ENCODE measurements at regions not wholly inside any gene's neighbourhood (a gene's known extent, or its start where the extent isn't known, plus 50 kb on each side); places are given as distances from the start of the nearest gene placed in this dataset.

- H3K36me3 ChIP-seq (replicated peaks), result no peaks in the 10 kb centered on the region
These were observed 827.5 kb downstream of the ADCYAP1 start for GRCh38 chr18:1732143-1732542.

GRCh38 chr18:1746131-1746530 is 825.2 kb downstream of the METTL4 start:
- no peak for TF ChIP-seq CTCF (IDR thresholded peaks at IDR 0.05; ENCODE audit: low read depth, low read length, missing control alignments)
- Histone ChIP-seq H3K4me3 (ENCODE audit: low read depth, low read length) (no peak overlapping the region), H3K27me3 (replicated peaks) (no peaks in the 10 kb centered on the region), H3K36me3 (replicated peaks) (no peaks in the 10 kb centered on the region), H3K27ac (no peak overlapping the region)
- in situ Hi-C loops (cut with HindIII; ENCODE audit: low pct_ligation_motif_present, low sequenced_read_pairs), result no loop called here
- no peak for DNase-seq

More at GRCh38 chr18:1732143-1732542, 827.5 kb downstream of the ADCYAP1 start:
- no peak overlapping the region for H3K27ac ChIP-seq
- no peak for DNase-seq
- in situ Hi-C loops (cut with HindIII; ENCODE audit: low pct_ligation_motif_present, low sequenced_read_pairs), result no loop called here
- TF ChIP-seq CTCF (IDR thresholded peaks at IDR 0.05; ENCODE audit: low read depth, low read length, missing control alignments), result no peak
- H3K27me3 ChIP-seq (replicated peaks), result no peaks in the 10 kb centered on the region
- H3K4me3 ChIP-seq (ENCODE audit: low read depth, low read length), result no peak overlapping the region

GRCh38 chr18:1751249-1751648 is 820.1 kb downstream of the METTL4 start:
- no peak for TF ChIP-seq CTCF (IDR thresholded peaks at IDR 0.05; ENCODE audit: low read depth, low read length, missing control alignments)
- in situ Hi-C loops (cut with HindIII; ENCODE audit: low pct_ligation_motif_present, low sequenced_read_pairs), result no loop called here
- Histone ChIP-seq H3K36me3 (replicated peaks) (no peaks in the 10 kb centered on the region), H3K27ac (no peak overlapping the region), H3K4me3 (ENCODE audit: low read depth, low read length) (no peak overlapping the region), H3K27me3 (replicated peaks) (no peaks in the 10 kb centered on the region)
- DNase-seq, result no peak

- no peak for TF ChIP-seq CTCF (IDR thresholded peaks at IDR 0.05; ENCODE audit: low read depth, low read length, missing control alignments)
- no peak for DNase-seq
- Histone ChIP-seq H3K36me3 (replicated peaks) (no peaks in the 10 kb centered on the region), H3K27ac (no peak overlapping the region), H3K27me3 (replicated peaks) (no peaks in the 10 kb centered on the region), H3K4me3 (ENCODE audit: low read depth, low read length) (no peak overlapping the region)
- in situ Hi-C loops (cut with HindIII; ENCODE audit: low pct_ligation_motif_present, low sequenced_read_pairs), result no loop called here
These were observed 810.4 kb downstream of the METTL4 start for GRCh38 chr18:1760901-1761300.

- in situ Hi-C loops (cut with HindIII; ENCODE audit: low pct_ligation_motif_present, low sequenced_read_pairs), result no loop called here
- DNase-seq, result no peak
- no peak for TF ChIP-seq CTCF (IDR thresholded peaks at IDR 0.05; ENCODE audit: low read depth, low read length, missing control alignments)
- Histone ChIP-seq H3K27ac (no peak overlapping the region), H3K4me3 (ENCODE audit: low read depth, low read length) (no peak overlapping the region), H3K36me3 (replicated peaks) (no peaks in the 10 kb centered on the region), H3K27me3 (replicated peaks) (no peaks in the 10 kb centered on the region)
These were observed 797.0 kb downstream of the METTL4 start for GRCh38 chr18:1774261-1774660.

GRCh38 chr18:1777843-1778242 is 793.5 kb downstream of the METTL4 start:
- in situ Hi-C loops (cut with HindIII; ENCODE audit: low pct_ligation_motif_present, low sequenced_read_pairs), result no loop called here
- Histone ChIP-seq H3K27ac (no peak overlapping the region), H3K36me3 (replicated peaks) (no peaks in the 10 kb centered on the region), H3K4me3 (ENCODE audit: low read depth, low read length) (no peak overlapping the region), H3K27me3 (replicated peaks) (no peaks in the 10 kb centered on the region)
- no peak for TF ChIP-seq CTCF (IDR thresholded peaks at IDR 0.05; ENCODE audit: low read depth, low read length, missing control alignments)
- no peak for DNase-seq
